ENCODE measurements at regions not wholly inside any gene's neighbourhood (a gene's known extent, or its start where the extent isn't known, plus 50 kb on each side); places are given as distances from the start of the nearest gene placed in this dataset.

GRCh38 chr2:147546109-147546508 lies 298.7 kb upstream of the ACVR2A start:
- Histone ChIP-seq H3T11ph (ENCODE audit: low read length) (no peak overlapping the region), H2AK5ac (ENCODE audit: insufficient read length, low read length) (no peak overlapping the region), H3K14ac (ENCODE audit: insufficient read depth, low read length) (no peak overlapping the region), H3K79me2 (ENCODE audit: insufficient read depth, low read length) (no peaks in the 10 kb centered on the region), H3K9ac (ENCODE audit: extremely low read depth, insufficient read length, low read length) (no peak overlapping the region), H3K4ac (ENCODE audit: low read depth, low read length) (no peak overlapping the region), H3K23ac (ENCODE audit: insufficient read length, low read depth, low read length) (no peak overlapping the region), H3K27ac (ENCODE audit: insufficient read length, low read depth, low read length) (no peak overlapping the region), H4K20me1 (ENCODE audit: control insufficient read depth, insufficient read depth, insufficient read length) (no peaks in the 10 kb centered on the region), H3K4me2 (ENCODE audit: insufficient read depth, insufficient read length, low read length) (no peak overlapping the region), H3K27me3 (ENCODE audit: insufficient read depth, low read length) (no peaks in the 10 kb centered on the region), H3K9me3 (ENCODE audit: control insufficient read depth, low read depth, low read length) (no peaks in the 10 kb centered on the region), H2BK5ac (ENCODE audit: insufficient read length, low read length) (no peak overlapping the region), H4K8ac (replicated peaks; ENCODE audit: insufficient read length, low read depth, low read length) (no peak overlapping the region), H2BK20ac (ENCODE audit: low read depth, low read length, poor library complexity, severe bottlenecking) (no peak overlapping the region), H2AFZ (ENCODE audit: low read length) (no peak overlapping the region), H3K18ac (ENCODE audit: insufficient read length, low read depth, low read length) (no peak overlapping the region), H2BK15ac (ENCODE audit: low read depth, low read length) (no peak overlapping the region), H2BK12ac (ENCODE audit: insufficient read length, low read depth, low read length) (no peak overlapping the region), H3K4me1 (ENCODE audit: insufficient read depth, low read length) (no peaks in the 10 kb centered on the region), H3K23me2 (ENCODE audit: insufficient read length, low read depth, low read length, poor library complexity, severe bottlenecking) (no peaks in the 10 kb centered on the region), H2BK120ac (ENCODE audit: low read depth, low read length, poor library complexity, severe bottlenecking) (no peak overlapping the region), H4K5ac (ENCODE audit: insufficient read length, low read depth, low read length) (no peak overlapping the region), H3K79me1 (ENCODE audit: insufficient read depth, low read depth, low read length, poor library complexity, severe bottlenecking) (no peaks in the 10 kb centered on the region), H3K56ac (ENCODE audit: insufficient read length, low read depth, low read length) (no peak overlapping the region), H4K91ac (ENCODE audit: insufficient read length, low read depth, low read length) (no peak overlapping the region)
- no CpG with 5 or more reads among the region's 1 CpG for WGBS (ENCODE audit: extremely low coverage, insufficient read length, low lambda C conversion rate)
- Mint-ChIP-seq H3K36me3 (ENCODE audit: insufficient read depth in 1 of 3, low read depth in 3 of 3) (no peaks in the 10 kb centered on the region; a peak in 1 of 7 replicates), H3K4me3 (no peak overlapping the region), H3K27me3 (ENCODE audit: low read depth) (no peaks in the 10 kb centered on the region), H3K4me1 (no peaks in the 10 kb centered on the region), H3K27ac (peak overlapping the region in 1 of 3 experiments; percentile 70; a peak in 1 of 7 replicates), H3K9me3 (peaks cover 0 to 2% of the 10 kb centered on the region in 2 experiments; a peak in 1 of 5 replicates)
- TF ChIP-seq, protein P1, sequence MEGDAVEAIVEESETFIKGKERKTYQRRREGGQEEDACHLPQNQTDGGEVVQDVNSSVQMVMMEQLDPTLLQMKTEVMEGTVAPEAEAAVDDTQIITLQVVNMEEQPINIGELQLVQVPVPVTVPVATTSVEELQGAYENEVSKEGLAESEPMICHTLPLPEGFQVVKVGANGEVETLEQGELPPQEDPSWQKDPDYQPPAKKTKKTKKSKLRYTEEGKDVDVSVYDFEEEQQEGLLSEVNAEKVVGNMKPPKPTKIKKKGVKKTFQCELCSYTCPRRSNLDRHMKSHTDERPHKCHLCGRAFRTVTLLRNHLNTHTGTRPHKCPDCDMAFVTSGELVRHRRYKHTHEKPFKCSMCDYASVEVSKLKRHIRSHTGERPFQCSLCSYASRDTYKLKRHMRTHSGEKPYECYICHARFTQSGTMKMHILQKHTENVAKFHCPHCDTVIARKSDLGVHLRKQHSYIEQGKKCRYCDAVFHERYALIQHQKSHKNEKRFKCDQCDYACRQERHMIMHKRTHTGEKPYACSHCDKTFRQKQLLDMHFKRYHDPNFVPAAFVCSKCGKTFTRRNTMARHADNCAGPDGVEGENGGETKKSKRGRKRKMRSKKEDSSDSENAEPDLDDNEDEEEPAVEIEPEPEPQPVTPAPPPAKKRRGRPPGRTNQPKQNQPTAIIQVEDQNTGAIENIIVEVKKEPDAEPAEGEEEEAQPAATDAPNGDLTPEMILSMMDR (conservative IDR thresholded peaks at IDR 0.05) = no peak
- DNase-seq = no peak
